Fibroblast of lung (primary cell): ENCODE measurements at regions not wholly inside any gene's neighbourhood (a gene's known extent, or its start where the extent isn't known, plus 50 kb on each side); places are given as distances from the start of the nearest gene placed in this dataset.

Source experiments
- EZH2 ChIP-seq: IDR thresholded peaks from 2 replicates; pipeline ENCODE4 v1.5.1; 2012; ENCODE audit warnings: low read length, control low read depth, mild to moderate bottlenecking; ENCODE audit errors: missing control alignments
- TF ChIP-seq, protein P1 (sequence below), 2 donors: IDR thresholded peaks in 1 of 2; conservative IDR thresholded peaks in 1 of 2; 1 replicate in 1 of 2; 2 replicates in 1 of 2; pipeline ENCODE4 v1.5.1; 2011 to 2012; ENCODE audit warnings: low read length in 2 of 2, control low read depth in 1 of 2, inconsistent platforms in 1 of 2, low read depth in 1 of 2, mild to moderate bottlenecking in 1 of 2

DNA sequence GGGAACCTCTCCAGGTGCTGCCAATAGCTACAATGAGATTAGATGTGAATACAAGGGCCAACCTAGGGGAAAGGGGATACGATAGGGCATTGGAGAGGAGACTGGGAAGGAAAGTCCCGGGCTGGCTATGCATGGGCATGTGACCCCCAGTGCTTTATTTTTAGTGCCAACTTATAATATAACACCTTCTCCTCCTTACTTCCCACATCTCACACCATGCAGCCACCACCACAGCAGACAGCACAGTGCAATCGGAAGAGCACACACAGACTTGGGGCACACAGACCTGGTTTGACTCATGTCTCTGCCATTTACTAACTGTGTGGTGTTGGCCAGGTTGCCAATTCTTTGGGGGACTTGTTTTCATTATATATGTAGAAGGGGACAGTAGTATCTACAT lies 85.4 kb downstream of the TOMM20 start:
- TF ChIP-seq, protein P1, sequence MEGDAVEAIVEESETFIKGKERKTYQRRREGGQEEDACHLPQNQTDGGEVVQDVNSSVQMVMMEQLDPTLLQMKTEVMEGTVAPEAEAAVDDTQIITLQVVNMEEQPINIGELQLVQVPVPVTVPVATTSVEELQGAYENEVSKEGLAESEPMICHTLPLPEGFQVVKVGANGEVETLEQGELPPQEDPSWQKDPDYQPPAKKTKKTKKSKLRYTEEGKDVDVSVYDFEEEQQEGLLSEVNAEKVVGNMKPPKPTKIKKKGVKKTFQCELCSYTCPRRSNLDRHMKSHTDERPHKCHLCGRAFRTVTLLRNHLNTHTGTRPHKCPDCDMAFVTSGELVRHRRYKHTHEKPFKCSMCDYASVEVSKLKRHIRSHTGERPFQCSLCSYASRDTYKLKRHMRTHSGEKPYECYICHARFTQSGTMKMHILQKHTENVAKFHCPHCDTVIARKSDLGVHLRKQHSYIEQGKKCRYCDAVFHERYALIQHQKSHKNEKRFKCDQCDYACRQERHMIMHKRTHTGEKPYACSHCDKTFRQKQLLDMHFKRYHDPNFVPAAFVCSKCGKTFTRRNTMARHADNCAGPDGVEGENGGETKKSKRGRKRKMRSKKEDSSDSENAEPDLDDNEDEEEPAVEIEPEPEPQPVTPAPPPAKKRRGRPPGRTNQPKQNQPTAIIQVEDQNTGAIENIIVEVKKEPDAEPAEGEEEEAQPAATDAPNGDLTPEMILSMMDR (conservative IDR thresholded peaks at IDR 0.05 in 1 of 2, IDR thresholded peaks at IDR 0.05 in 1 of 2; ENCODE audit: low read depth in 1 of 2, low read length in 2 of 2): no peak
- no peak for TF ChIP-seq EZH2
